Fibroblast of lung (primary cell): ENCODE measurements at regions not wholly inside any gene's neighbourhood (a gene's known extent, or its start where the extent isn't known, plus 50 kb on each side); places are given as distances from the start of the nearest gene placed in this dataset.

Experiments used
- DNase-seq, 2 donors: peaks; one replicate each; pipeline versions ENCODE4 v3.0.0 to v3.0.0-alpha.2; 2010; ENCODE audit warnings: low read depth in 2 of 2
- H2AFZ ChIP-seq: 2 replicates; pipeline ENCODE4 v1.5.1; 2012; ENCODE audit warnings: low read length, control low read depth, inconsistent platforms
- H3K27ac ChIP-seq: 2 replicates; pipeline ENCODE4 v1.5.1; 2011; ENCODE audit warnings: low read length, control low read depth; ENCODE audit not compliant: insufficient read depth
- H3K27me3 ChIP-seq: 2 replicates; pipeline ENCODE4 v1.5.1; 2011; ENCODE audit warnings: mild to moderate bottlenecking, low read length; ENCODE audit not compliant: control insufficient read depth, insufficient read depth
- H3K36me3 ChIP-seq: 2 replicates; pipeline ENCODE4 v1.5.1; 2011; ENCODE audit warnings: low read length; ENCODE audit not compliant: control insufficient read depth, insufficient read depth
- H3K4me1 ChIP-seq: 2 replicates; pipeline ENCODE4 v1.5.1; 2011; ENCODE audit warnings: low read length; ENCODE audit not compliant: control insufficient read depth, insufficient read depth; ENCODE audit errors: extremely low read depth
- H3K4me2 ChIP-seq: 2 replicates; pipeline ENCODE4 v1.5.1; 2011; ENCODE audit warnings: low read length, control low read depth; ENCODE audit not compliant: insufficient read depth; ENCODE audit errors: extremely low read depth
- H3K4me3 ChIP-seq, 4 experiments: fragments of 200-600 bp in 1 of 4; sonication (generic) in 1 of 4; replicated peaks in 1 of 4; 2 replicates each; pipeline ENCODE4 v1.5.1; 2011 to 2016; ENCODE audit warnings: low read length in 4 of 4, low read depth in 3 of 4, mild to moderate bottlenecking in 3 of 4, control low read depth in 2 of 4, inconsistent platforms in 1 of 4, mixed read lengths in 1 of 4; ENCODE audit not compliant: insufficient read depth in 1 of 4; ENCODE audit errors: control extremely low read depth in 1 of 4
- H3K79me2 ChIP-seq: 2 replicates; pipeline ENCODE4 v1.5.1; 2012; ENCODE audit warnings: mild to moderate bottlenecking, low read length, inconsistent platforms; ENCODE audit not compliant: control insufficient read depth, insufficient read depth
- H3K9ac ChIP-seq: 2 replicates; pipeline ENCODE4 v1.5.1; 2011; ENCODE audit warnings: mild to moderate bottlenecking, low read length, control low read depth; ENCODE audit not compliant: insufficient read depth
- H3K9me3 ChIP-seq: 2 replicates; pipeline ENCODE4 v1.5.1; 2012; ENCODE audit warnings: low read depth, low read length; ENCODE audit not compliant: control insufficient read depth, insufficient read depth
- H4K20me1 ChIP-seq: 2 replicates; pipeline ENCODE4 v1.5.1; 2011; ENCODE audit warnings: low read length; ENCODE audit not compliant: control insufficient read depth, insufficient read depth; ENCODE audit errors: extremely low read depth
- CTCF ChIP-seq, 2 donors: IDR thresholded peaks in 1 of 2; conservative IDR thresholded peaks in 1 of 2; 1 replicate in 1 of 2; 2 replicates in 1 of 2; pipeline ENCODE4 v1.5.1; 2011 to 2012; ENCODE audit warnings: low read length in 2 of 2, control low read depth in 1 of 2, inconsistent platforms in 1 of 2, low read depth in 1 of 2, mild to moderate bottlenecking in 1 of 2
- EZH2 ChIP-seq: IDR thresholded peaks from 2 replicates; pipeline ENCODE4 v1.5.1; 2012; ENCODE audit warnings: low read length, control low read depth, mild to moderate bottlenecking; ENCODE audit errors: missing control alignments

- DNase-seq: no peak
- H3K4me2 ChIP-seq: no peak overlapping the region
- no peaks in the 10 kb centered on the region for H3K36me3 ChIP-seq
- no peaks in the 10 kb centered on the region for H3K79me2 ChIP-seq
- no peaks in the 10 kb centered on the region for H3K4me1 ChIP-seq
- no peak for TF ChIP-seq EZH2
- TF ChIP-seq CTCF (conservative IDR thresholded peaks at IDR 0.05 in 1 of 2, IDR thresholded peaks at IDR 0.05 in 1 of 2; ENCODE audit: low read depth in 1 of 2, low read length in 2 of 2): no peak
- H4K20me1 ChIP-seq: no peaks in the 10 kb centered on the region
- H3K4me3 ChIP-seq: no peak overlapping the region
- H3K27ac ChIP-seq: no peak overlapping the region
- no peak overlapping the region for H2AFZ ChIP-seq
- H3K9me3 ChIP-seq: no peaks in the 10 kb centered on the region
- H3K9ac ChIP-seq: no peak overlapping the region
- H3K27me3 ChIP-seq: no peaks in the 10 kb centered on the region
These were observed 1651.8 kb downstream of the DPP10 start for GRCh38 chr2:116094196-116094595.

- H3K36me3 ChIP-seq: no peaks in the 10 kb centered on the region
- H3K79me2 ChIP-seq: no peaks in the 10 kb centered on the region
- no peak overlapping the region for H3K4me2 ChIP-seq
- no peak for TF ChIP-seq CTCF (conservative IDR thresholded peaks at IDR 0.05 in 1 of 2, IDR thresholded peaks at IDR 0.05 in 1 of 2; ENCODE audit: low read depth in 1 of 2, low read length in 2 of 2)
- no peak for TF ChIP-seq EZH2
- H3K4me1 ChIP-seq: no peaks in the 10 kb centered on the region
- no peak overlapping the region for H3K9ac ChIP-seq
- no peaks in the 10 kb centered on the region for H3K27me3 ChIP-seq
- no peak overlapping the region for H3K4me3 ChIP-seq
- no peak for DNase-seq
- no peak overlapping the region for H2AFZ ChIP-seq
- no peaks in the 10 kb centered on the region for H3K9me3 ChIP-seq
- no peaks in the 10 kb centered on the region for H4K20me1 ChIP-seq
- no peak overlapping the region for H3K27ac ChIP-seq
These were observed 1653.2 kb downstream of the DPP10 start for GRCh38 chr2:116095636-116096035.

- no peaks in the 10 kb centered on the region for H4K20me1 ChIP-seq
- H3K36me3 ChIP-seq: no peaks in the 10 kb centered on the region
- H3K4me1 ChIP-seq: no peaks in the 10 kb centered on the region
- H3K79me2 ChIP-seq: no peaks in the 10 kb centered on the region
- no peak overlapping the region for H3K27ac ChIP-seq
- no peak overlapping the region for H3K4me2 ChIP-seq
- no peak overlapping the region for H3K4me3 ChIP-seq
- H3K9ac ChIP-seq: no peak overlapping the region
- no peak for DNase-seq
- no peaks in the 10 kb centered on the region for H3K9me3 ChIP-seq
- H2AFZ ChIP-seq: no peak overlapping the region
- TF ChIP-seq CTCF (conservative IDR thresholded peaks at IDR 0.05 in 1 of 2, IDR thresholded peaks at IDR 0.05 in 1 of 2; ENCODE audit: low read depth in 1 of 2, low read length in 2 of 2) (no peak), EZH2 (no peak)
- H3K27me3 ChIP-seq: no peaks in the 10 kb centered on the region
These were observed 1655.6 kb downstream of the DPP10 start for GRCh38 chr2:116098049-116098448.
